Left lung (tissue), 4 donors: ENCODE measurements at regions not wholly inside any gene's neighbourhood (a gene's known extent, or its start where the extent isn't known, plus 50 kb on each side); places are given as distances from the start of the nearest gene placed in this dataset.
"Not testable (repeated sequence)": the region's sequence is repeated elsewhere in the genome, so short reads cannot be mapped to it uniquely, and the experiment has no call there.

Experiments
- ATAC-seq: fragments of 200-7000 bp; cut with Tn5 transposase; one replicate; pipeline ENCODE4 v1.9.1; 2020; ENCODE audit warnings: moderate library complexity
- DNase-seq, 4 donors: peaks; one replicate each; pipeline ENCODE4 v3.0.0-alpha.2; 2013 to 2020
- H3K27ac ChIP-seq, 2 donors: fragments of 200-600 bp; sonication (generic) in 1 of 2; one replicate each; pipeline versions ENCODE4 v1.5.0 to v1.8.0; 2020 to 2021
- H3K27me3 ChIP-seq, 2 donors: fragments of 200-600 bp; sonication (generic) in 1 of 2; one replicate each; pipeline versions ENCODE4 v1.5.0 to v1.8.0; 2020 to 2021
- H3K36me3 ChIP-seq, 2 donors: fragments of 200-600 bp; sonication (generic) in 1 of 2; one replicate each; pipeline versions ENCODE4 v1.5.0 to v1.8.0; 2020 to 2021
- H3K4me1 ChIP-seq, 2 donors: fragments of 200-600 bp; one replicate each; pipeline ENCODE4 v1.8.0; 2021
- H3K4me3 ChIP-seq, 2 donors: fragments of 200-600 bp; sonication (generic) in 1 of 2; one replicate each; pipeline versions ENCODE4 v1.5.0 to v1.8.0; 2020 to 2021; ENCODE audit warnings: mild to moderate bottlenecking in 1 of 2
- H3K9me3 ChIP-seq, 2 donors: fragments of 200-600 bp; sonication (generic) in 1 of 2; one replicate each; pipeline versions ENCODE4 v1.5.0 to v1.8.0; 2020 to 2021
- intact Hi-C, 2 donors: fragments of 100-400 bp; cut with DNase I; formaldehyde crosslinking; loops; one replicate each; pipeline versions ENCODE4 v1.11.2 to v1.14.2; 2022
- TF ChIP-seq, protein P1 (sequence below), 2 donors: fragments of 200-600 bp; sonication (generic) in 1 of 2; IDR thresholded peaks; one replicate each; pipeline versions ENCODE4 v1.5.0 to v1.8.0; 2021; ENCODE audit warnings: antibody characterized with exemption in 2 of 2
- donor health status: DM: no; HTN: yes; CAD: no.
- donor health status: DM: no; HTN: no; CAD: no.

GRCh38 chr6:75031102-75031501 lies 174.8 kb downstream of the COL12A1 start:
- H3K36me3 ChIP-seq, ATAC-seq, H3K4me3 ChIP-seq, intact Hi-C loops, H3K27me3 ChIP-seq, H3K27ac ChIP-seq, H3K9me3 ChIP-seq, H3K4me1 ChIP-seq: not testable (repeated sequence)
- DNase-seq: peak in 1 of 4 donors; percentile 25

DNA sequence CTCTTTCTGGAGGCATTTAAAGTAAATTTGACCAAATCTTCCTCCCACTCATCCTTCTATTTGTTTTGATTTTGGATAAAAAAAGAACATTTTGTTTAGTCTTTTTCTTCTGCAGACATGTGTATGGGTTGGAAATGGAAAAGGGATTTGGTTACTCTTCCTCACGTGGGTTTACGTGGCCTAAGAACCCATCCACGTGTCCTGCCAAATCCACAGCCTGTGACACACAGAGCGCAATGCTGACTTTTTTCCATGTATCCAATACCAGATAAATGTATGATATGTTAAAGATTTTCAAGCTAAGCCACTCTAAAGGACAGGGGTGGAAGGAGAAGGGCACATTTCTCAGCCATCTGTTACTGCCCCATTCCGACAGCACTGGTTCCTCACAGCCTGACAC lies 176.5 kb downstream of the COL12A1 start:
- Histone ChIP-seq H3K9me3 (no peaks in the 10 kb centered on the region), H3K4me1 (no peaks in the 10 kb centered on the region), H3K4me3 (no peak overlapping the region), H3K27me3 (no peaks in the 10 kb centered on the region), H3K27ac (no peak overlapping the region), H3K36me3 (no peaks in the 10 kb centered on the region)
- DNase-seq (no peak), ATAC-seq (no peak)
- intact Hi-C loops: no loop called here
- TF ChIP-seq, protein P1, sequence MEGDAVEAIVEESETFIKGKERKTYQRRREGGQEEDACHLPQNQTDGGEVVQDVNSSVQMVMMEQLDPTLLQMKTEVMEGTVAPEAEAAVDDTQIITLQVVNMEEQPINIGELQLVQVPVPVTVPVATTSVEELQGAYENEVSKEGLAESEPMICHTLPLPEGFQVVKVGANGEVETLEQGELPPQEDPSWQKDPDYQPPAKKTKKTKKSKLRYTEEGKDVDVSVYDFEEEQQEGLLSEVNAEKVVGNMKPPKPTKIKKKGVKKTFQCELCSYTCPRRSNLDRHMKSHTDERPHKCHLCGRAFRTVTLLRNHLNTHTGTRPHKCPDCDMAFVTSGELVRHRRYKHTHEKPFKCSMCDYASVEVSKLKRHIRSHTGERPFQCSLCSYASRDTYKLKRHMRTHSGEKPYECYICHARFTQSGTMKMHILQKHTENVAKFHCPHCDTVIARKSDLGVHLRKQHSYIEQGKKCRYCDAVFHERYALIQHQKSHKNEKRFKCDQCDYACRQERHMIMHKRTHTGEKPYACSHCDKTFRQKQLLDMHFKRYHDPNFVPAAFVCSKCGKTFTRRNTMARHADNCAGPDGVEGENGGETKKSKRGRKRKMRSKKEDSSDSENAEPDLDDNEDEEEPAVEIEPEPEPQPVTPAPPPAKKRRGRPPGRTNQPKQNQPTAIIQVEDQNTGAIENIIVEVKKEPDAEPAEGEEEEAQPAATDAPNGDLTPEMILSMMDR (IDR thresholded peaks at IDR 0.05): no peak

GRCh38 chr6:75025371-75025770 lies 180.5 kb downstream of the COL12A1 start:
- TF ChIP-seq, protein P1 (IDR thresholded peaks at IDR 0.05): no peak
- Histone ChIP-seq H3K27ac (no peak overlapping the region), H3K4me3 (no peak overlapping the region), H3K4me1 (no peaks in the 10 kb centered on the region), H3K27me3 (no peaks in the 10 kb centered on the region), H3K9me3 (no peaks in the 10 kb centered on the region), H3K36me3 (no peaks in the 10 kb centered on the region)
- ATAC-seq (no peak), DNase-seq (no peak)
- intact Hi-C loops: no loop called here

- Histone ChIP-seq H3K4me3 (no peak overlapping the region), H3K9me3 (no peaks in the 10 kb centered on the region), H3K4me1 (no peaks in the 10 kb centered on the region), H3K27me3 (no peaks in the 10 kb centered on the region), H3K27ac (no peak overlapping the region), H3K36me3 (no peaks in the 10 kb centered on the region)
- peak in 1 of 4 donors; percentile 37 for DNase-seq
- intact Hi-C loops: no loop called here
- TF ChIP-seq, protein P1 (IDR thresholded peaks at IDR 0.05): no peak
- ATAC-seq: no peak
Observed at GRCh38 chr6:75024828-75025227, 181.0 kb downstream of the COL12A1 start.

DNA sequence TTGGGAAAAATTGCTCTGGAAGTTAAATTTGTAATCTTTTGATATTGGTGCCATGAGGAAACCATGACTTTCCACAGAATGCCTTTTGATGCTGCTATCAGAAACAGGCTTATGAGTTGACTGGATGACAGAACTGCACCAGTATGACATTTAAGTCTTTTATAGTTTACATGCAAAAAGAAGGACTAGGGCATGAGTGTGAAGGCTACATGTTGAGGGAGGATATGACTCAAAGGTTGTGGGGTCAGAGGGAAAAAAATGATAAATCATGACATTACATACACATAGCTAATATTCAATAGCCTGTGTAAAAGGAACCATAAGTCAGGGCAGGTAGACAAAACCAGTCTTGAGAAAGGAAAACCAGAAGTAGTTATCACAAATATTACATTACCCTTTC lies 182.2 kb downstream of the COL12A1 start:
- peaks cover 0 to 5% of the 10 kb centered on the region in 2 donors for H3K9me3 ChIP-seq
- intact Hi-C loops: no loop called here
- no peak overlapping the region for H3K4me3 ChIP-seq
- H3K27me3 ChIP-seq: no peaks in the 10 kb centered on the region
- no peak for DNase-seq
- TF ChIP-seq, protein P1 (IDR thresholded peaks at IDR 0.05): no peak
- no peak overlapping the region for H3K27ac ChIP-seq
- no peaks in the 10 kb centered on the region for H3K36me3 ChIP-seq
- ATAC-seq: no peak
- H3K4me1 ChIP-seq: no peaks in the 10 kb centered on the region

DNA sequence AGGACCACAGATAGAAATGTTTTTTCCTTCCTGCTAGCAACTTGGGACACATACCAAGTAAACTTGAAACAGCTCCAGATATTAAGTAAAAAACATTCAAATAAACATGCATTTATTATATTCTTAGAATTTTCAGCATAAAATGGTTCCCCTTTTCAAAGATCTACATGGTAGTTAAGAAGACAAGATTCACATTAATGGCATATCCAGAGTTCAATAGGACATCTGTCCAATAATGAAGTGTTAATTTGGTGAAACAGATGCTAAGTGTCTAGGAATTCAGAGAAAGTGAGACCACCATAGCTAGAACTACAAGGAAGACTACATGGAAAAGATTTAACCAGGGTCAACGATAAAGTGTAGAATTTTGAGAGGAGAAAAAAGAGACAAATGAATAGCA lies 184.9 kb downstream of the COL12A1 start:
- intact Hi-C loops: no loop called here
- Histone ChIP-seq H3K4me3 (no peak overlapping the region), H3K9me3 (peaks cover 0 to 12% of the 10 kb centered on the region in 2 donors), H3K36me3 (no peaks in the 10 kb centered on the region), H3K27me3 (no peaks in the 10 kb centered on the region), H3K4me1 (no peaks in the 10 kb centered on the region), H3K27ac (no peak overlapping the region)
- ATAC-seq: no peak
- no peak for DNase-seq
- TF ChIP-seq, protein P1 (IDR thresholded peaks at IDR 0.05): no peak
